AG08396 (cell line): ENCODE measurements at regions not wholly inside any gene's neighbourhood (a gene's known extent, or its start where the extent isn't known, plus 50 kb on each side); places are given as distances from the start of the nearest gene placed in this dataset.
"Not testable (repeated sequence)": the region's sequence is repeated elsewhere in the genome, so short reads cannot be mapped to it uniquely, and the experiment has no call there.

Experiments used
- DNase-seq: peaks from one replicate; pipeline ENCODE4 v3.0.0; 2012; ENCODE audit warnings: low spot score, mixed read lengths

- DNase-seq, result no peak
Observed at GRCh38 chr10:121305066-121305465, 293.2 kb downstream of the FGFR2 start.

GRCh38 chr10:121306159-121306673 is 292.0 kb downstream of the FGFR2 start:
- no peak for DNase-seq

GRCh38 chr10:121307411-121307980 is 290.7 kb downstream of the FGFR2 start:
- DNase-seq, result no peak

- DNase-seq, result no peak
Observed at GRCh38 chr10:121308020-121308419, 290.2 kb downstream of the FGFR2 start.

GRCh38 chr10:121309164-121309563 is 289.1 kb downstream of the FGFR2 start:
- no peak for DNase-seq

- DNase-seq, result no peak
Observed at GRCh38 chr10:121310151-121310711, 288.0 kb downstream of the FGFR2 start.

GRCh38 chr10:121311812-121312443 is 286.3 kb downstream of the FGFR2 start:
- no peak for DNase-seq

- DNase-seq, result no peak
Observed at GRCh38 chr10:121312587-121312986, 285.7 kb downstream of the FGFR2 start.

- no peak for DNase-seq
Observed at GRCh38 chr10:121313119-121313875, 284.9 kb downstream of the FGFR2 start.

GRCh38 chr10:121316432-121316831 is 281.8 kb downstream of the FGFR2 start:
- DNase-seq, result no peak

GRCh38 chr10:121317374-121317773 is 280.9 kb downstream of the FGFR2 start:
- DNase-seq, result no peak

- DNase-seq, result no peak
Observed at GRCh38 chr10:121322046-121322445, 276.2 kb downstream of the FGFR2 start.

- DNase-seq, result no peak
Observed at GRCh38 chr10:121322776-121323175, 275.5 kb downstream of the FGFR2 start.

- DNase-seq, result no peak
Observed at GRCh38 chr10:121323443-121323842, 274.8 kb downstream of the FGFR2 start.

- DNase-seq, result no peak
Observed at GRCh38 chr10:121324678-121325213, 273.5 kb downstream of the FGFR2 start.

- no peak for DNase-seq
Observed at GRCh38 chr10:121325490-121326231, 272.6 kb downstream of the FGFR2 start.

GRCh38 chr10:121326905-121327304 is 271.3 kb downstream of the FGFR2 start:
- DNase-seq, result no peak

- DNase-seq, result no peak
Observed at GRCh38 chr10:121327727-121328126, 270.5 kb downstream of the FGFR2 start.

GRCh38 chr10:121329631-121330030 is 268.6 kb downstream of the FGFR2 start:
- DNase-seq, result not testable (repeated sequence)

GRCh38 chr10:121330563-121330962 is 267.7 kb downstream of the FGFR2 start:
- no peak for DNase-seq

GRCh38 chr10:121332353-121332752 is 265.9 kb downstream of the FGFR2 start:
- no peak for DNase-seq
